WTC11 (cell line): ENCODE measurements at regions not wholly inside any gene's neighbourhood (a gene's known extent, or its start where the extent isn't known, plus 50 kb on each side); places are given as distances from the start of the nearest gene placed in this dataset.
"Not testable (repeated sequence)": the region's sequence is repeated elsewhere in the genome, so short reads cannot be mapped to it uniquely, and the experiment has no call there.

ENCODE experiments used
- ATAC-seq: fragments of 200-7000 bp; cut with Tn5 transposase; 2 replicates; pipeline ENCODE4 v1.10.0; 2021; ENCODE audit warnings: mild to moderate bottlenecking, moderate library complexity
- CTCF ChIA-PET: fragments of 300-600 bp; sonication (Branson Sonifier 250); formaldehyde crosslinking; loops from one replicate; lab custom pipeline; 2021; ENCODE audit warnings: antibody characterized with exemption; lab: Charles Lee
- POLR2A ChIA-PET: fragments of 350-600 bp; sonication (Branson Sonifier 250); formaldehyde crosslinking; loops from one replicate; lab custom pipeline; 2021; ENCODE audit warnings: antibody characterized with exemption; lab: Charles Lee
- DNase-seq: peaks from one replicate; pipeline ENCODE4 v3.0.0; 2021; ENCODE audit warnings: low spot score
- H3K27ac Mint-ChIP-seq: 2 replicates; pipeline ENCODE4 v1.8.0; 2021; ENCODE audit warnings: mixed read lengths
- H3K27me3 Mint-ChIP-seq: 2 replicates; pipeline ENCODE4 v1.8.0; 2021; ENCODE audit warnings: low read depth, mild to moderate bottlenecking, moderate library complexity, mixed read lengths
- H3K36me3 Mint-ChIP-seq: 2 replicates; pipeline ENCODE4 v1.8.0; 2021; ENCODE audit warnings: mixed read lengths
- H3K4me1 Mint-ChIP-seq: 2 replicates; pipeline ENCODE4 v1.8.0; 2022; ENCODE audit warnings: mixed read lengths
- H3K4me3 Mint-ChIP-seq: 2 replicates; pipeline ENCODE4 v1.8.0; 2021; ENCODE audit warnings: mild to moderate bottlenecking, moderate library complexity, mixed read lengths
- H3K9me3 Mint-ChIP-seq: 2 replicates; pipeline ENCODE4 v1.8.0; 2021; ENCODE audit warnings: mixed read lengths
- CREB1 ChIP-seq: sonication (generic); formaldehyde crosslinking; IDR thresholded peaks from 2 replicates; pipeline ENCODE4 v1.8.0; 2023; ENCODE audit warnings: mild to moderate bottlenecking, missing genetic modification reagents
- CTCF ChIP-seq: fragments of 200-600 bp; IDR thresholded peaks from 2 replicates; pipeline ENCODE4 v1.8.0; 2022; ENCODE audit warnings: antibody characterized with exemption
- EMX1 ChIP-seq: fragments of 250-450 bp; sonication (Bioruptor Pico); IDR thresholded peaks from 2 replicates; pipeline ENCODE4 v1.8.0; 2021; ENCODE audit warnings: mild to moderate bottlenecking
- SMAD3 ChIP-seq: sonication (generic); formaldehyde crosslinking; IDR thresholded peaks from 2 replicates; pipeline ENCODE4 v1.8.0; 2022; ENCODE audit warnings: missing genetic modification reagents, mild to moderate bottlenecking, borderline replicate concordance
- SOX15 ChIP-seq: fragments of 250-450 bp; sonication (Bioruptor Pico); IDR thresholded peaks from 2 replicates; pipeline ENCODE4 v1.9.0; 2021; ENCODE audit warnings: mild to moderate bottlenecking
- TEAD1 ChIP-seq: sonication (generic); formaldehyde crosslinking; IDR thresholded peaks from 2 replicates; pipeline ENCODE4 v1.8.0; 2022; ENCODE audit warnings: mild to moderate bottlenecking, missing genetic modification reagents
- TP53 ChIP-seq: sonication (generic); formaldehyde crosslinking; IDR thresholded peaks from 2 replicates; pipeline ENCODE4 v1.8.1; 2023; ENCODE audit warnings: mild to moderate bottlenecking, missing genetic modification reagents
- USF1 ChIP-seq: sonication (generic); formaldehyde crosslinking; IDR thresholded peaks from 2 replicates; pipeline ENCODE4 v1.8.0; 2022; ENCODE audit warnings: mild to moderate bottlenecking, missing genetic modification reagents
- USF2 ChIP-seq: sonication (generic); formaldehyde crosslinking; IDR thresholded peaks from 2 replicates; pipeline ENCODE4 v1.8.1; 2023; ENCODE audit warnings: mild to moderate bottlenecking, missing genetic modification reagents, moderate library complexity
- ZBTB21 ChIP-seq: sonication (generic); formaldehyde crosslinking; IDR thresholded peaks from 2 replicates; pipeline ENCODE4 v1.8.1; 2023; ENCODE audit warnings: mild to moderate bottlenecking, missing genetic modification reagents, borderline replicate concordance
- ZNF232 ChIP-seq: sonication (generic); formaldehyde crosslinking; IDR thresholded peaks from 2 replicates; pipeline ENCODE4 v1.8.0; 2022; ENCODE audit warnings: mild to moderate bottlenecking, missing genetic modification reagents
- TF ChIP-seq, protein P1 (sequence below): sonication (generic); formaldehyde crosslinking; IDR thresholded peaks from 2 replicates; pipeline ENCODE4 v1.8.0; 2023; ENCODE audit warnings: mild to moderate bottlenecking, missing genetic modification reagents
- TF ChIP-seq, protein P2 (sequence below): sonication (generic); formaldehyde crosslinking; IDR thresholded peaks from 2 replicates; pipeline ENCODE4 v1.8.0; 2022; ENCODE audit warnings: mild to moderate bottlenecking, missing genetic modification reagents
- TF ChIP-seq, protein P3 (sequence below): fragments of 250-450 bp; sonication (Bioruptor Pico); IDR thresholded peaks from 2 replicates; pipeline ENCODE4 v1.9.0; 2021; ENCODE audit warnings: mild to moderate bottlenecking, borderline replicate concordance
- TF ChIP-seq, protein P4 (sequence below): sonication (generic); formaldehyde crosslinking; IDR thresholded peaks from 2 replicates; pipeline ENCODE4 v1.8.0; 2022; ENCODE audit warnings: mild to moderate bottlenecking, missing genetic modification reagents

DNA sequence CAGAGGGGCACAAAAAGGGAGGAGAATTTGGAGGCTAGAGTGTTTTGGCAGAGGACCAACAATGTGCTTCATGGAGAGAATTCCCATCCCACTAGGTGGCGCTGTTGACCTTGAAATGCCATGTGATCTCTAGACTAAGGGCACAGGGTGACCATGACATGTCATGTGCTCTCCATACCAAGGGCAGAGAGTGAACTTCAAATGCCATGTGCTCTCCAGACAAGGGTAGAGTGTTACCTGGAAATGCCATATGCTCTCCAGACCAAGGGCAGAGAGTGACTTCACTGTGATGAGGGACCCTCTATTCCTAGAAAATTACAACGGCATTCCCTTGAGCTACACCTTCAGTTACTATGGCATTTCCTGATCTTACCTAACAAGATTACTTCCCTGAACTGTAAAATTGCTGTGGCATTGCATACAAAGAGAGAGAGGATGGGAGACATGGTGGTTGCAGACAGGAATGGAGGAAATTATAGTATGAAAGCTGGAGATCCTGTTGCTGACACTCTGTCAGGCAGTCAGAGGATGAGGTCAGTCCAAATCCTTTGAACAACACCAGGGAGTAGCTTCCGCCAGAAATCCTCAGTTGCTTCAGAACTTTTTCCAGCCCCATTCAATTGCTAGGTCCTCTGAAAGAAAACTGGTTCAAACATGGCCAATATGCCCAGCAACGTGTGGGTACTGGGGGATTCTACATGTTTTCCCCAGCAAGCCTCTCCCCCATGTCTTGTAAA is 60.9 kb upstream of the ACSM6 start:
- ATAC-seq = peak; percentile 96
- POLR2A ChIA-PET = no interaction called here
- Mint-ChIP-seq H3K27me3 (peaks cover 2% of the 10 kb centered on the region; the same call in 1 of the 2 replicates), H3K4me3 (no peak overlapping the region), H3K4me1 (peaks cover 8% of the 10 kb centered on the region), H3K36me3 (peaks cover 25% of the 10 kb centered on the region), H3K27ac (peak overlapping the region; percentile 15), H3K9me3 (peaks cover 27% of the 10 kb centered on the region)
- peak; percentile 88 for DNase-seq
- CTCF ChIA-PET = interaction anchor here (0.6 to 2.5 kb wide), 13 partner anchors 43 to 505 kb away, joined by 3 to 46 read pairs (median 4); no protein-coding TSS in a partner anchor
- TF ChIP-seq, protein P1, sequence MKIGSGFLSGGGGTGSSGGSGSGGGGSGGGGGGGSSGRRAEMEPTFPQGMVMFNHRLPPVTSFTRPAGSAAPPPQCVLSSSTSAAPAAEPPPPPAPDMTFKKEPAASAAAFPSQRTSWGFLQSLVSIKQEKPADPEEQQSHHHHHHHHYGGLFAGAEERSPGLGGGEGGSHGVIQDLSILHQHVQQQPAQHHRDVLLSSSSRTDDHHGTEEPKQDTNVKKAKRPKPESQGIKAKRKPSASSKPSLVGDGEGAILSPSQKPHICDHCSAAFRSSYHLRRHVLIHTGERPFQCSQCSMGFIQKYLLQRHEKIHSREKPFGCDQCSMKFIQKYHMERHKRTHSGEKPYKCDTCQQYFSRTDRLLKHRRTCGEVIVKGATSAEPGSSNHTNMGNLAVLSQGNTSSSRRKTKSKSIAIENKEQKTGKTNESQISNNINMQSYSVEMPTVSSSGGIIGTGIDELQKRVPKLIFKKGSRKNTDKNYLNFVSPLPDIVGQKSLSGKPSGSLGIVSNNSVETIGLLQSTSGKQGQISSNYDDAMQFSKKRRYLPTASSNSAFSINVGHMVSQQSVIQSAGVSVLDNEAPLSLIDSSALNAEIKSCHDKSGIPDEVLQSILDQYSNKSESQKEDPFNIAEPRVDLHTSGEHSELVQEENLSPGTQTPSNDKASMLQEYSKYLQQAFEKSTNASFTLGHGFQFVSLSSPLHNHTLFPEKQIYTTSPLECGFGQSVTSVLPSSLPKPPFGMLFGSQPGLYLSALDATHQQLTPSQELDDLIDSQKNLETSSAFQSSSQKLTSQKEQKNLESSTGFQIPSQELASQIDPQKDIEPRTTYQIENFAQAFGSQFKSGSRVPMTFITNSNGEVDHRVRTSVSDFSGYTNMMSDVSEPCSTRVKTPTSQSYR (CRISPR knock-in tag) = no peak
- no peak for TF ChIP-seq ZNF232 (CRISPR knock-in tag)
- TF ChIP-seq, protein P2, sequence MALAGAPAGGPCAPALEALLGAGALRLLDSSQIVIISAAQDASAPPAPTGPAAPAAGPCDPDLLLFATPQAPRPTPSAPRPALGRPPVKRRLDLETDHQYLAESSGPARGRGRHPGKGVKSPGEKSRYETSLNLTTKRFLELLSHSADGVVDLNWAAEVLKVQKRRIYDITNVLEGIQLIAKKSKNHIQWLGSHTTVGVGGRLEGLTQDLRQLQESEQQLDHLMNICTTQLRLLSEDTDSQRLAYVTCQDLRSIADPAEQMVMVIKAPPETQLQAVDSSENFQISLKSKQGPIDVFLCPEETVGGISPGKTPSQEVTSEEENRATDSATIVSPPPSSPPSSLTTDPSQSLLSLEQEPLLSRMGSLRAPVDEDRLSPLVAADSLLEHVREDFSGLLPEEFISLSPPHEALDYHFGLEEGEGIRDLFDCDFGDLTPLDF (CRISPR knock-in tag) = no peak
- peak; percentile 77 for TF ChIP-seq USF2 (CRISPR knock-in tag)
- TF ChIP-seq, protein P3, sequence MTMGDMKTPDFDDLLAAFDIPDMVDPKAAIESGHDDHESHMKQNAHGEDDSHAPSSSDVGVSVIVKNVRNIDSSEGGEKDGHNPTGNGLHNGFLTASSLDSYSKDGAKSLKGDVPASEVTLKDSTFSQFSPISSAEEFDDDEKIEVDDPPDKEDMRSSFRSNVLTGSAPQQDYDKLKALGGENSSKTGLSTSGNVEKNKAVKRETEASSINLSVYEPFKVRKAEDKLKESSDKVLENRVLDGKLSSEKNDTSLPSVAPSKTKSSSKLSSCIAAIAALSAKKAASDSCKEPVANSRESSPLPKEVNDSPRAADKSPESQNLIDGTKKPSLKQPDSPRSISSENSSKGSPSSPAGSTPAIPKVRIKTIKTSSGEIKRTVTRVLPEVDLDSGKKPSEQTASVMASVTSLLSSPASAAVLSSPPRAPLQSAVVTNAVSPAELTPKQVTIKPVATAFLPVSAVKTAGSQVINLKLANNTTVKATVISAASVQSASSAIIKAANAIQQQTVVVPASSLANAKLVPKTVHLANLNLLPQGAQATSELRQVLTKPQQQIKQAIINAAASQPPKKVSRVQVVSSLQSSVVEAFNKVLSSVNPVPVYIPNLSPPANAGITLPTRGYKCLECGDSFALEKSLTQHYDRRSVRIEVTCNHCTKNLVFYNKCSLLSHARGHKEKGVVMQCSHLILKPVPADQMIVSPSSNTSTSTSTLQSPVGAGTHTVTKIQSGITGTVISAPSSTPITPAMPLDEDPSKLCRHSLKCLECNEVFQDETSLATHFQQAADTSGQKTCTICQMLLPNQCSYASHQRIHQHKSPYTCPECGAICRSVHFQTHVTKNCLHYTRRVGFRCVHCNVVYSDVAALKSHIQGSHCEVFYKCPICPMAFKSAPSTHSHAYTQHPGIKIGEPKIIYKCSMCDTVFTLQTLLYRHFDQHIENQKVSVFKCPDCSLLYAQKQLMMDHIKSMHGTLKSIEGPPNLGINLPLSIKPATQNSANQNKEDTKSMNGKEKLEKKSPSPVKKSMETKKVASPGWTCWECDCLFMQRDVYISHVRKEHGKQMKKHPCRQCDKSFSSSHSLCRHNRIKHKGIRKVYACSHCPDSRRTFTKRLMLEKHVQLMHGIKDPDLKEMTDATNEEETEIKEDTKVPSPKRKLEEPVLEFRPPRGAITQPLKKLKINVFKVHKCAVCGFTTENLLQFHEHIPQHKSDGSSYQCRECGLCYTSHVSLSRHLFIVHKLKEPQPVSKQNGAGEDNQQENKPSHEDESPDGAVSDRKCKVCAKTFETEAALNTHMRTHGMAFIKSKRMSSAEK (CRISPR knock-in tag) = peak; percentile 80; the same call in 1 of the 2 replicates
- TF ChIP-seq SOX15 (CRISPR knock-in tag) = no peak
- 0 out of 2 replicates have a peak, but pooled peaks have one; percentile 50 for TF ChIP-seq TEAD1 (CRISPR knock-in tag)
- TF ChIP-seq USF1 (CRISPR knock-in tag) = peak; percentile 83
- TF ChIP-seq TP53 = 0 out of 2 replicates have a peak, but pooled peaks have one; percentile 31
- TF ChIP-seq, protein P4, sequence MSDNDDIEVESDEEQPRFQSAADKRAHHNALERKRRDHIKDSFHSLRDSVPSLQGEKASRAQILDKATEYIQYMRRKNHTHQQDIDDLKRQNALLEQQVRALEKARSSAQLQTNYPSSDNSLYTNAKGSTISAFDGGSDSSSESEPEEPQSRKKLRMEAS = peak; percentile 95
- TF ChIP-seq CTCF = peak; percentile 88
- TF ChIP-seq ZBTB21 = 0 out of 2 replicates have a peak, but pooled peaks have one; percentile 52
- peak; percentile 51; the same call in 1 of the 2 replicates for TF ChIP-seq CREB1 (CRISPR knock-in tag)
- TF ChIP-seq EMX1 (CRISPR knock-in tag) = no peak
- peak; percentile 13; the same call in 1 of the 2 replicates for TF ChIP-seq SMAD3 (CRISPR knock-in tag)

- H3K4me1 Mint-ChIP-seq, H3K4me3 Mint-ChIP-seq, H3K27me3 Mint-ChIP-seq, POLR2A ChIA-PET, H3K27ac Mint-ChIP-seq, DNase-seq, ATAC-seq: not testable (repeated sequence)
- CTCF ChIA-PET = interaction anchor here (1.6 kb wide), 1 partner anchor 233 kb away, joined by 3 read pairs; no protein-coding TSS in a partner anchor
- peaks cover 22% of the 10 kb centered on the region for H3K9me3 Mint-ChIP-seq
- peaks cover 22% of the 10 kb centered on the region for H3K36me3 Mint-ChIP-seq
Observed at GRCh38 chr10:95130429-95130828, 61.1 kb upstream of the CYP2C8 start.
